ENCODE measurements at regions not wholly inside any gene's neighbourhood (a gene's known extent, or its start where the extent isn't known, plus 50 kb on each side); places are given as distances from the start of the nearest gene placed in this dataset.
"Not testable (repeated sequence)": the region's sequence is repeated elsewhere in the genome, so short reads cannot be mapped to it uniquely, and the experiment has no call there.

DNA sequence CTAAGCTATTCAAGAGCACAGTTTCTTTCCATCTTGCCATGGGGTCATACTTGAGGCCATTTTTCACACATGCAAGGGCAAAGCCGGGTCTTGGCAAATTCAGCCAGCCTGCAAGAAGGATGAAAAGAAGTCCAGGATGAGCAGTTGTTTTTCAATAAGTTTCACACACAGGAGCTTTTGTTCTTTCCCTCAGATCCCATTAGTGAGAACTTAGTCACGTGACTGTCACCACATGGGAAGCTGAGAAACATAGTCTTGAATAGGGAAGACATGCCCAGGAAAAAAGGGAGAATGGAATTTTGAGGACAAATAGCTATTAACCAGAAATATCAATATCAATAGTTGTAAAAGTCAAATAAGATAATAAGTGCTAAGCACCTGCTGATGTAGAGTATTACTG is 137.7 kb downstream of the AHR start:
- Histone ChIP-seq H3K9ac (ENCODE audit: low read length) (no peak overlapping the region), H3K27me3 (ENCODE audit: insufficient read depth, low read depth, low read length) (no peaks in the 10 kb centered on the region), H3F3A (ENCODE audit: insufficient read depth, low read length, poor library complexity, severe bottlenecking) (no peaks in the 10 kb centered on the region), H3K9me3 (ENCODE audit: low read length) (no peaks in the 10 kb centered on the region), H4K20me1 (ENCODE audit: insufficient read depth) (no peaks in the 10 kb centered on the region), H3K27ac (ENCODE audit: low read length) (no peak overlapping the region), H3K4me3 (ENCODE audit: low read length) (no peak overlapping the region), H3K36me3 (ENCODE audit: insufficient read depth, low read length) (no peaks in the 10 kb centered on the region), H3K9me2 (ENCODE audit: insufficient read depth, low read length) (no peaks in the 10 kb centered on the region), H3K4me2 (ENCODE audit: low read length) (no peak overlapping the region), H2AFZ (ENCODE audit: low read depth, low read length) (no peak overlapping the region), H3K79me2 (replicated peaks; ENCODE audit: insufficient read depth, low read length) (no peaks in the 10 kb centered on the region)
- TF ChIP-seq, protein P1, sequence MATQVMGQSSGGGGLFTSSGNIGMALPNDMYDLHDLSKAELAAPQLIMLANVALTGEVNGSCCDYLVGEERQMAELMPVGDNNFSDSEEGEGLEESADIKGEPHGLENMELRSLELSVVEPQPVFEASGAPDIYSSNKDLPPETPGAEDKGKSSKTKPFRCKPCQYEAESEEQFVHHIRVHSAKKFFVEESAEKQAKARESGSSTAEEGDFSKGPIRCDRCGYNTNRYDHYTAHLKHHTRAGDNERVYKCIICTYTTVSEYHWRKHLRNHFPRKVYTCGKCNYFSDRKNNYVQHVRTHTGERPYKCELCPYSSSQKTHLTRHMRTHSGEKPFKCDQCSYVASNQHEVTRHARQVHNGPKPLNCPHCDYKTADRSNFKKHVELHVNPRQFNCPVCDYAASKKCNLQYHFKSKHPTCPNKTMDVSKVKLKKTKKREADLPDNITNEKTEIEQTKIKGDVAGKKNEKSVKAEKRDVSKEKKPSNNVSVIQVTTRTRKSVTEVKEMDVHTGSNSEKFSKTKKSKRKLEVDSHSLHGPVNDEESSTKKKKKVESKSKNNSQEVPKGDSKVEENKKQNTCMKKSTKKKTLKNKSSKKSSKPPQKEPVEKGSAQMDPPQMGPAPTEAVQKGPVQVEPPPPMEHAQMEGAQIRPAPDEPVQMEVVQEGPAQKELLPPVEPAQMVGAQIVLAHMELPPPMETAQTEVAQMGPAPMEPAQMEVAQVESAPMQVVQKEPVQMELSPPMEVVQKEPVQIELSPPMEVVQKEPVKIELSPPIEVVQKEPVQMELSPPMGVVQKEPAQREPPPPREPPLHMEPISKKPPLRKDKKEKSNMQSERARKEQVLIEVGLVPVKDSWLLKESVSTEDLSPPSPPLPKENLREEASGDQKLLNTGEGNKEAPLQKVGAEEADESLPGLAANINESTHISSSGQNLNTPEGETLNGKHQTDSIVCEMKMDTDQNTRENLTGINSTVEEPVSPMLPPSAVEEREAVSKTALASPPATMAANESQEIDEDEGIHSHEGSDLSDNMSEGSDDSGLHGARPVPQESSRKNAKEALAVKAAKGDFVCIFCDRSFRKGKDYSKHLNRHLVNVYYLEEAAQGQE (IDR thresholded peaks at IDR 0.05; ENCODE audit: borderline replicate concordance), result no peak
- TF ChIP-seq EP300 (conservative IDR thresholded peaks at IDR 0.05; ENCODE audit: poor library complexity, severe bottlenecking) (no peak), RAD21 (conservative IDR thresholded peaks at IDR 0.05) (no peak), TAF1 (IDR thresholded peaks at IDR 0.05; ENCODE audit: low read depth) (no peak), MXI1 (conservative IDR thresholded peaks at IDR 0.05; ENCODE audit: poor library complexity, severe bottlenecking) (no peak), CTCF (IDR thresholded peaks at IDR 0.05; ENCODE audit: poor library complexity, severe bottlenecking) (no peak), SMC3 (conservative IDR thresholded peaks at IDR 0.05; ENCODE audit: poor library complexity) (no peak), EZH2 (IDR thresholded peaks at IDR 0.05; ENCODE audit: borderline replicate concordance, insufficient read depth, low read length, poor library complexity, severe bottlenecking) (no peak), POLR2AphosphoS5 (IDR thresholded peaks at IDR 0.05) (no peak)

DNA sequence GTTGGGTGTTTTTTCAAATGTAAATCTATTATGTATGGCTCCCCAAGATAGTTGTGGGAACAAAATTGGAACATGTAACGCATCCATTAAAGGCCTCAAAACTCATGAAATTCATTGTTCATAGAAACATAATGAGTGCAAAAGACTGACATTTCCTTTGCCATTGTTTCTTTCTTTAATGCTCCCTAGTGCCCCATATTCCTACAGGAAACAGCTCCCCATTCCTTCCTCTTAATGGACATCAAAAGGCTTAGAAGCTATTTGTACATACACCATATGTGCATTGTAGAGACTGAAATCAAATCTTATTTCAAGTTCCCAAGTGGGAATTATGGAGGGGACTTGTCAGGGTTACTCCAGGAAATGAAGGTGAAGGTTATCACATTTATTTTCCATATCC is 139.1 kb downstream of the AHR start:
- Histone ChIP-seq H3F3A (ENCODE audit: insufficient read depth, low read length, poor library complexity, severe bottlenecking) (no peaks in the 10 kb centered on the region), H3K27ac (ENCODE audit: low read length) (no peak overlapping the region), H3K9me3 (ENCODE audit: low read length) (no peaks in the 10 kb centered on the region), H3K4me2 (ENCODE audit: low read length) (no peak overlapping the region), H3K27me3 (ENCODE audit: insufficient read depth, low read depth, low read length) (no peaks in the 10 kb centered on the region), H3K36me3 (ENCODE audit: insufficient read depth, low read length) (no peaks in the 10 kb centered on the region), H3K4me3 (ENCODE audit: low read length) (no peak overlapping the region), H3K9ac (ENCODE audit: low read length) (no peak overlapping the region), H3K9me2 (ENCODE audit: insufficient read depth, low read length) (no peaks in the 10 kb centered on the region), H2AFZ (ENCODE audit: low read depth, low read length) (no peak overlapping the region), H3K79me2 (replicated peaks; ENCODE audit: insufficient read depth, low read length) (no peaks in the 10 kb centered on the region), H4K20me1 (ENCODE audit: insufficient read depth) (no peaks in the 10 kb centered on the region)
- TF ChIP-seq EP300 (conservative IDR thresholded peaks at IDR 0.05; ENCODE audit: poor library complexity, severe bottlenecking), result no peak
- TF ChIP-seq RAD21 (conservative IDR thresholded peaks at IDR 0.05), result no peak
- no peak for TF ChIP-seq CTCF (IDR thresholded peaks at IDR 0.05; ENCODE audit: poor library complexity, severe bottlenecking)
- TF ChIP-seq, protein P1 (IDR thresholded peaks at IDR 0.05; ENCODE audit: borderline replicate concordance), result no peak
- TF ChIP-seq SMC3 (conservative IDR thresholded peaks at IDR 0.05; ENCODE audit: poor library complexity), result no peak
- no peak for TF ChIP-seq EZH2 (IDR thresholded peaks at IDR 0.05; ENCODE audit: borderline replicate concordance, insufficient read depth, low read length, poor library complexity, severe bottlenecking)
- no peak for TF ChIP-seq TAF1 (IDR thresholded peaks at IDR 0.05; ENCODE audit: low read depth)
- TF ChIP-seq POLR2AphosphoS5 (IDR thresholded peaks at IDR 0.05), result no peak

- not testable (repeated sequence) for H3K36me3 ChIP-seq (ENCODE audit: insufficient read depth, low read length); H4K20me1 ChIP-seq (ENCODE audit: insufficient read depth); H3F3A ChIP-seq (ENCODE audit: insufficient read depth, low read length, poor library complexity, severe bottlenecking); H3K9me2 ChIP-seq (ENCODE audit: insufficient read depth, low read length); H2AFZ ChIP-seq (ENCODE audit: low read depth, low read length); H3K9me3 ChIP-seq (ENCODE audit: low read length); H3K79me2 ChIP-seq (replicated peaks; ENCODE audit: insufficient read depth, low read length); H3K27ac ChIP-seq (ENCODE audit: low read length); H3K4me3 ChIP-seq (ENCODE audit: low read length); H3K4me2 ChIP-seq (ENCODE audit: low read length); H3K27me3 ChIP-seq (ENCODE audit: insufficient read depth, low read depth, low read length); H3K9ac ChIP-seq (ENCODE audit: low read length)
These were observed 141.8 kb downstream of the AHR start for GRCh38 chr7:17440025-17440784.
